Muscle of arm (tissue), 1 donor: ENCODE measurements at regions not wholly inside any gene's neighbourhood (a gene's known extent, or its start where the extent isn't known, plus 50 kb on each side); places are given as distances from the start of the nearest gene placed in this dataset.

Source experiments
- DNase-seq: peaks from one replicate; pipeline ENCODE4 v3.0.0-alpha.2; 2013

GRCh38 chr2:140063356-140063755 is 1283.2 kb upstream of the NXPH2 start:
- peak; percentile 91 for DNase-seq

- no peak for DNase-seq
These were observed 1281.0 kb upstream of the NXPH2 start for GRCh38 chr2:140061240-140061639.

GRCh38 chr2:140057928-140058327 is 1277.7 kb upstream of the NXPH2 start:
- DNase-seq = no peak

GRCh38 chr2:140041811-140042210 is 1261.6 kb upstream of the NXPH2 start:
- DNase-seq = no peak

GRCh38 chr2:140041239-140041638 is 1261.0 kb upstream of the NXPH2 start:
- no peak for DNase-seq

- no peak for DNase-seq
These were observed 1253.4 kb upstream of the NXPH2 start for GRCh38 chr2:140033638-140034037.

- no peak for DNase-seq
These were observed 1247.8 kb upstream of the NXPH2 start for GRCh38 chr2:140027966-140028365.

- no peak for DNase-seq
These were observed 1247.1 kb upstream of the NXPH2 start for GRCh38 chr2:140027320-140027719.

GRCh38 chr2:140023291-140023690 is 1243.1 kb upstream of the NXPH2 start:
- no peak for DNase-seq

- DNase-seq = no peak
These were observed 1238.4 kb upstream of the NXPH2 start for GRCh38 chr2:140018541-140018940.

GRCh38 chr2:140014204-140014546 is 1234.0 kb upstream of the NXPH2 start:
- no peak for DNase-seq

- peak; percentile 4 for DNase-seq
These were observed 1233.5 kb upstream of the NXPH2 start for GRCh38 chr2:140013545-140014203.

GRCh38 chr2:140011287-140011686 is 1231.1 kb upstream of the NXPH2 start:
- no peak for DNase-seq

- no peak for DNase-seq
These were observed 1221.9 kb upstream of the NXPH2 start for GRCh38 chr2:140002110-140002509.

- no peak for DNase-seq
These were observed 1212.6 kb upstream of the NXPH2 start for GRCh38 chr2:139992711-139993345.

- no peak for DNase-seq
These were observed 1211.9 kb upstream of the NXPH2 start for GRCh38 chr2:139992078-139992477.

GRCh38 chr2:139990646-139991335 is 1210.6 kb upstream of the NXPH2 start:
- DNase-seq = no peak

- DNase-seq = no peak
These were observed 1189.1 kb upstream of the NXPH2 start for GRCh38 chr2:139969323-139969722.

GRCh38 chr2:139968588-139968987 is 1188.4 kb upstream of the NXPH2 start:
- DNase-seq = no peak

GRCh38 chr2:139967665-139968064 is 1187.5 kb upstream of the NXPH2 start:
- no peak for DNase-seq

- peak; percentile 15 for DNase-seq
These were observed 1184.7 kb upstream of the NXPH2 start for GRCh38 chr2:139964721-139965440.

GRCh38 chr2:139963863-139964355 is 1183.7 kb upstream of the NXPH2 start:
- DNase-seq = no peak
